Spinal cord (tissue), 9 donors: ENCODE measurements at regions not wholly inside any gene's neighbourhood (a gene's known extent, or its start where the extent isn't known, plus 50 kb on each side); places are given as distances from the start of the nearest gene placed in this dataset.

Experiments
- DNase-seq, 6 donors: peaks; one replicate each; pipeline versions ENCODE4 v3.0.0 to v3.0.0-alpha.2; 2013 to 2015; ENCODE audit warnings: low spot score in 6 of 6, low read depth in 4 of 6
- H3K27ac ChIP-seq: one replicate; pipeline ENCODE4 v1.5.1; 2013; ENCODE audit warnings: low read depth, low read length, control low read depth
- H3K27me3 ChIP-seq: one replicate; pipeline ENCODE4 v1.6.1; 2013; ENCODE audit warnings: low read length; ENCODE audit not compliant: control insufficient read depth, insufficient read depth
- H3K36me3 ChIP-seq: one replicate; pipeline ENCODE4 v1.6.1; 2013; ENCODE audit warnings: low read length; ENCODE audit not compliant: control insufficient read depth, insufficient read depth
- H3K4me1 ChIP-seq: one replicate; pipeline ENCODE4 v1.6.1; 2013; ENCODE audit warnings: low read length; ENCODE audit not compliant: control insufficient read depth, insufficient read depth
- H3K4me3 ChIP-seq: one replicate; pipeline ENCODE4 v1.5.1; 2013; ENCODE audit warnings: low read depth, low read length, control low read depth
- H3K9me3 ChIP-seq: one replicate; pipeline ENCODE4 v1.6.1; 2013; ENCODE audit warnings: low read length; ENCODE audit not compliant: control insufficient read depth, insufficient read depth
- WGBS: methylation state at CpG from one replicate; pipeline ENCODE4 v1.1.5; 2013; ENCODE audit warnings: missing lambda C conversion rate; ENCODE audit not compliant: insufficient coverage; 5-methylcytosine and 5-hydroxymethylcytosine counted together
- donor health status: healthy.

DNA sequence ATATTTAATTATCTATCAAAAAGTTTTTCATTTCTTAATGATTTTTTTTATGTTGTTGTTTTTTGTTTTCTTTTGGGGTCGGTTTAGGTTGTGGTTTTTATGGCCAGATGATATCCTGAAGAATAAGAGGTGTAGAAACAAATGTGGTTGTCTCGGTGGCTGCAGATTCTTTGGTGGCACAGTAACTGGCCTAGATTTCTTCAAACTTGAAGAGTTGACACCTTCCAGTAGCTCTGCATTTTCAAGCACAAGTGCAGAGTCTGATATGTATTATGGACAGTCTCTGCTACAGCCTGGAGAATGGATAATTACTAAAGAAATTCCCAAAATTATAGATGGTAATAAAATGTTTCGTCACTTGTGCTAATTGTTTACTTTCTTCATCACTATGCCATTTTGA is 82.6 kb downstream of the BLTP1 start:
- WGBS = no CpG with 5 or more reads among the region's 3 CpGs
- Histone ChIP-seq H3K4me1 (no peaks in the 10 kb centered on the region), H3K4me3 (no peak overlapping the region), H3K9me3 (no peaks in the 10 kb centered on the region), H3K27ac (no peak overlapping the region), H3K27me3 (no peaks in the 10 kb centered on the region), H3K36me3 (peaks cover 10% of the 10 kb centered on the region)
- no peak for DNase-seq

DNA sequence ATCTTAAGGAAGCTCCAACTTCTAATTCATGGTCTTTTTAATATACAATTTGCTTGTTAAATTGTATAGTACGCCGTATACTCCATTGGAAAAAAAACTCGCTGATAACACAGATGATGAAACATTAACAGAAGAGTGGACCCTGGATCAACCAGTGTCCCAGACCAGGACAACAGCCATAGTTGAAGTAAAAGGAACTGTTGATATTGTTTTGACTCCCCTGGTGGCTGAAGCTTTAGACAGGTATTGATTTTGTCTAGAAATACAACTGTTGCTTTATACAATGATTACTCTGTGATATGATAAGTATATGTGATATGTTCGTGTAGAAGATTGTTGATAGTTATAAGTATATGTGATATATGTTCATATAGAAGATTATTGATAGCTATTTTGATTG is 91.7 kb downstream of the BLTP1 start:
- 100% methylated on average over 1 of the region's 4 CpGs for whole genome bisulfite sequencing
- Histone ChIP-seq H3K27me3 (no peaks in the 10 kb centered on the region), H3K9me3 (no peaks in the 10 kb centered on the region), H3K4me1 (no peaks in the 10 kb centered on the region), H3K36me3 (no peaks in the 10 kb centered on the region), H3K27ac (no peak overlapping the region), H3K4me3 (no peak overlapping the region)
- no peak for DNase-seq

DNA sequence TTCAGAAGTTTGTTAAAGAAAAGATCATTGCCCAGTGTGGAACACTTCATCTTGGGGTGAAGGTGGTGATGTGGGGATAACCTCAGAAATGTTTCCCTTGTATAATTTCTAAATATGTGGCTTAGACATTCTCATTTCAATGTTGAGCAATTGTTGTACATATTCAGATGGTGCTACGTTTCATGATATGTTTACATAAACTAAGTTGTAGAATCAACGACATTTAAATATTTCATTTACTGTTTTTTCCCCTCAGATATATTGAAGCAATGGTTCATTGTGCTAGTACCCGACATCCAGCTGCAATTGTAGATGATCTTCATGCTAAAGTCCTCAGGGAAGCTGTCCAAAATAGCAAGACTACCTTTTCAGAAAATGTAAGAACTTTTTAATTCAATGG is 92.6 kb downstream of the BLTP1 start:
- no peak for DNase-seq
- no CpG with 5 or more reads among the region's 3 CpGs for WGBS
- H3K36me3 ChIP-seq = no peaks in the 10 kb centered on the region
- no peaks in the 10 kb centered on the region for H3K9me3 ChIP-seq
- no peaks in the 10 kb centered on the region for H3K27me3 ChIP-seq
- no peak overlapping the region for H3K27ac ChIP-seq
- no peaks in the 10 kb centered on the region for H3K4me1 ChIP-seq
- no peak overlapping the region for H3K4me3 ChIP-seq

DNA sequence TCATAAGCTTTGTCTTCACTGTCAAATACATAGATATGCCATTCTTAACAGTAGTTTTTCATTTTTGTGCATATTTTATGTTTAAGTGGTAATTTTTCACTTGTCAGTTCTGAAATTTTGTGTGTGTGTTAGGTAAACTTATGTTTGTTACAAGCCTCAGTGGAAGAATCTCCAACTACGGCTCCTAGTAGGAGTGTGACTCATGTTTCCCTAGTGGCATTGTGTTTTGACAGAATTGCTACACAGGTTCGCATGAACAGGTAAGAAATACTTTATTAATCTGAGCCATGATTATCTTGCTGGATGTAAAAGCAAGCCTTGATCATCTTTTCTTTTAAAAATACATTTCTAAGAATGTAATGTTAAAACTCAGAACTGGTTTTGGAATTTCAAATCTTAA is 94.4 kb downstream of the BLTP1 start:
- Histone ChIP-seq H3K27me3 (no peaks in the 10 kb centered on the region), H3K36me3 (no peaks in the 10 kb centered on the region), H3K4me1 (no peaks in the 10 kb centered on the region), H3K9me3 (no peaks in the 10 kb centered on the region), H3K27ac (no peak overlapping the region), H3K4me3 (no peak overlapping the region)
- 67% methylated on average over 1 of the region's 2 CpGs for WGBS
- DNase-seq = no peak

DNA sequence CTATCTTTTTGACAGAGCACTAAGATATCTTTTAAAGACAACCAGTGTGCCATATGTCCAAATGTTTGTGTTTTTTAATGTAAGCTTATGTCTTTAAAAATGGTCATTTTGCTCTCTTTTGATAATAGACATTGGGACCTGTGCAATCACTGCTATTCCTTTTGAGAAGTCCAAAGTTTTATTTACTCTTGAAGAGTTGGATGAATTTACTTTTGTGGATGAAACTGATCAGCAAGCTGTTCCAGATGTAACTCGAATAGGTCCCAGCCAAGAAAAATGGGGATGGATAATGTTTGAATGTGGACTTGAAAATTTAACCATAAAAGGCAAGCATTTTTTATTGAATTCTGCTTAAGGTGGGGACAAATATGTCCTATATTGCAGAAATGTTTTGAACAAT is 97.2 kb downstream of the BLTP1 start:
- H3K4me3 ChIP-seq = no peak overlapping the region
- DNase-seq = no peak
- H3K4me1 ChIP-seq = no peaks in the 10 kb centered on the region
- no peak overlapping the region for H3K27ac ChIP-seq
- H3K27me3 ChIP-seq = no peaks in the 10 kb centered on the region
- H3K9me3 ChIP-seq = peaks cover 2% of the 10 kb centered on the region
- peaks cover 12% of the 10 kb centered on the region for H3K36me3 ChIP-seq
- 100% methylated on average over 1 of the region's 1 CpG for WGBS

DNA sequence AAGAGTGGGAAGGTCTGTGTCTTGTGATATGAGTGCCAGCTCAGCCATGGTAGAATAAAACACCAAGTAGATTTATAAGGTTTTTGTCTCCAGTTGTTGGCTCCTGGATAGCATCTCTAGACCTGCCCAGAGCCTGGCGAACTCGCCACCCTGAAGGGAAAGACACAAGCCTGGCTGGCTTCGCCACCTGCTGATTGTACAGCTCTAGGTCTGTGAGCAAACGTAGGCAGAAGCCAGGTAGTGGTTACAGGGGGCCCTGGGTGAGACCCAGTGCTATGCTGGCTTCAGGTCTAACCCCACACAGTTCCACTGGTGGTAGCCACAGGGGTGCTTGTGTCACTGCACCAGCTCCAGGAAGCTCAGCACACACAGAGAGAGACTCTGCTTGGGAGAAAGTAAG is 100.5 kb downstream of the BLTP1 start:
- 87% methylated on average over 3 of the region's 4 CpGs for WGBS
- no peak for DNase-seq
- Histone ChIP-seq H3K27ac (no peak overlapping the region), H3K4me1 (no peaks in the 10 kb centered on the region), H3K27me3 (no peaks in the 10 kb centered on the region), H3K36me3 (peaks cover 20% of the 10 kb centered on the region), H3K9me3 (peaks cover 2% of the 10 kb centered on the region), H3K4me3 (no peak overlapping the region)

DNA sequence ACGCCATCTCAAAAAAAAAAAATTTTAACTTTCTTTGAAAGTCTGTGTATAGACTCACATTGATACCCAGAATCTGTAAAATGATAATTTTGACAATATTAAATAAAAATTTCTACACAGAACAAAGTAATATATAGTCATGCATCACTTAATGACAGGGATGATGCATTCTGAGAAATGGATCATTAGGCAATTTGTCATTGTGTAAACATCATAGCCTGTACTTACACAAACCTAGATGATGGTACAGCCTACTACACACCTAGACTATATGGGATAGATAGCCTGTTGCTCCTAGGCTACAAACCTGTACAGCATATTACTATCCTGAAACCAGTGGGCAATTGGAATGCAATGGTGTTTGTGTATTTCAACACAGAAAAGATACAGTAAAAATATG is 107.7 kb downstream of the BLTP1 start:
- Histone ChIP-seq H3K27me3 (no peaks in the 10 kb centered on the region), H3K27ac (no peak overlapping the region), H3K36me3 (peaks cover 9% of the 10 kb centered on the region), H3K4me3 (no peak overlapping the region), H3K9me3 (no peaks in the 10 kb centered on the region), H3K4me1 (no peaks in the 10 kb centered on the region)
- no CpG with 5 or more reads among the region's 1 CpG for WGBS
- DNase-seq = no peak

DNA sequence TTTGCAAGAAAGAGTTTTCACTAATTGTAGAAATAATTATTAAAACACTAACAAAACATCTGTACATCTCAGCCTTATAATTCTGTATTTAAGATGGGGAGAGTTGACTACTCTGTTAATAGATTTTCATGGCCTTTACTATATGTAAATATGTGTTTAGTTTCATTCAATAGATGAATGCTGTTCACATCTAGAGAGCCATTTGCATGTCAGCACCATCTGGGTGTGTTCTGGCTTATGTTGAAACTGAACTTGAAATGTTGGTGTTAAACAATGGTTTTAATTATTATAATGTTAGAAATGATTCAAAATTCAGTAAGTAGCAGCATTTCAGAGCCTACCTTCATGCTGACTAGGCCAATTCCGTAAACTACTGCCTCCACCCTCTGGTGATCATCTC is 102.5 kb upstream of the ADAD1 start:
- DNase-seq = no peak
- no peaks in the 10 kb centered on the region for H3K27me3 ChIP-seq
- no peaks in the 10 kb centered on the region for H3K4me1 ChIP-seq
- peaks cover 5% of the 10 kb centered on the region for H3K36me3 ChIP-seq
- H3K27ac ChIP-seq = no peak overlapping the region
- no peak overlapping the region for H3K4me3 ChIP-seq
- no CpG with 5 or more reads among the region's 1 CpG for WGBS
- H3K9me3 ChIP-seq = no peaks in the 10 kb centered on the region

DNA sequence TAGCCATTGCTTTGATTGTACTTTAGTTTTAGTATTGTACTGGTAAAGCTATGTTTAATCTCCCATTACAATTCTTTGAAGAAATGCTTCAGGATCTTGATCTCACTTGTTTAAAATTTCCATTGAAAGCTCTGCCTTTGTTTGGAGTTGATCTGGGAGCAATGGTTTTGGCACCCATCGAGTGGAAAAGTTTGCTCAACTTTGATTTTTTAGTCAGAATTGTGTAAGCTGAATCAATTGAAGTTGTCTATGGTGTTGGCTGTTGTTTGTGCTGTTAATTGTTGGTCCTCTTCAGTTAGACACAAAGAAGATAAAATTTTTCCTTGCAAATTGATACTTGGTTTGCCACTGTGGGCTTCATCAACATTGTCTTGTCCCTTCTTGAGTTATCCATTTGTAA is 99.8 kb upstream of the ADAD1 start:
- DNase-seq = no peak
- 100% methylated on average over 1 of the region's 1 CpG for WGBS
- no peak overlapping the region for H3K4me3 ChIP-seq
- no peaks in the 10 kb centered on the region for H3K27me3 ChIP-seq
- H3K27ac ChIP-seq = no peak overlapping the region
- H3K9me3 ChIP-seq = no peaks in the 10 kb centered on the region
- H3K4me1 ChIP-seq = no peaks in the 10 kb centered on the region
- H3K36me3 ChIP-seq = peaks cover 11% of the 10 kb centered on the region

DNA sequence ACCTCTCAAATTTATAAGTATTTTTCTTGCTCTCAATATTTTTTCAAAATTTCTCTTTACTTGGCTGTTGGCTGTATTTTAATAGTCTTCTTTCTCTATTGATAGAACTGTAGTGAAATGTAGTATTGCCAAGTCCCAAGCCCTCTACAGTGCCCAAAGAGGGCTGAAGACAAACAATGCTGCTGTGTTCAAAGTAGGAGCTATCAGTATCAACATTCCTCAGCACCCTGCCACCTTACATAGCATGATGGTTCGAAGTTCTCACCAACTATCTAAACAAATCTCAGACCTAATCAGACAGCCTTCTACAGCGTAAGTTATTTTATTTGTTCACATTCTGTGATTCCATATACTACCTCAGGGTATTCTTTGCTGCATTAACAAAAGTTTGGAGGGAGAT is 99.1 kb upstream of the ADAD1 start:
- H3K9me3 ChIP-seq = no peaks in the 10 kb centered on the region
- no peak overlapping the region for H3K27ac ChIP-seq
- no peaks in the 10 kb centered on the region for H3K27me3 ChIP-seq
- peaks cover 11% of the 10 kb centered on the region for H3K36me3 ChIP-seq
- no peak for DNase-seq
- no peak overlapping the region for H3K4me3 ChIP-seq
- no peaks in the 10 kb centered on the region for H3K4me1 ChIP-seq
- WGBS = no CpG with 5 or more reads among the region's 2 CpGs
